Peyer's patch (tissue), 4 donors: ENCODE measurements at regions not wholly inside any gene's neighbourhood (a gene's known extent, or its start where the extent isn't known, plus 50 kb on each side); places are given as distances from the start of the nearest gene placed in this dataset.

ENCODE experiments used
- DNase-seq, 3 donors: peaks; one replicate each; pipeline ENCODE4 v3.0.0-alpha.2; 2017 to 2019
- H3K27ac ChIP-seq, 4 donors: fragments of 200-600 bp; sonication (generic); one replicate each; pipeline ENCODE4 v1.5.1; 2016 to 2019
- H3K27me3 ChIP-seq, 2 donors: fragments of 200-600 bp; sonication (generic); one replicate each; pipeline ENCODE4 v1.5.1; 2019
- H3K36me3 ChIP-seq, 3 donors: fragments of 200-600 bp; sonication (generic); one replicate each; pipeline ENCODE4 v1.5.1; 2016 to 2019
- H3K4me1 ChIP-seq, 4 donors: fragments of 200-600 bp; sonication (generic); one replicate each; pipeline ENCODE4 v1.5.1; 2016 to 2019
- H3K4me3 ChIP-seq, 4 donors: fragments of 200-600 bp; sonication (generic); 1 replicate in 3 of 4; 2 replicates in 1 of 4; pipeline ENCODE4 v1.5.1; 2016 to 2019; ENCODE audit warnings: mild to moderate bottlenecking in 1 of 4
- H3K9me3 ChIP-seq, 4 donors: fragments of 200-600 bp; sonication (generic); one replicate each; pipeline ENCODE4 v1.5.1; 2016 to 2019; ENCODE audit warnings: mild to moderate bottlenecking in 1 of 4
- POLR2A ChIP-seq, 2 donors: fragments of 450-650 bp; IDR thresholded peaks; one replicate each; pipeline ENCODE4 v1.5.1; 2017; ENCODE audit warnings: antibody characterized with exemption in 2 of 2, mild to moderate bottlenecking in 2 of 2, moderate library complexity in 2 of 2
- TF ChIP-seq, protein P1 (sequence below), 6 experiments: fragments of 450-650 bp in 4 of 6; fragments of 200-600 bp in 2 of 6; sonication (generic) in 1 of 6; IDR thresholded peaks; one replicate each; pipeline ENCODE4 v1.5.1; 2017 to 2019; ENCODE audit warnings: antibody characterized with exemption in 6 of 6, mild to moderate bottlenecking in 3 of 6, moderate library complexity in 1 of 6

DNA sequence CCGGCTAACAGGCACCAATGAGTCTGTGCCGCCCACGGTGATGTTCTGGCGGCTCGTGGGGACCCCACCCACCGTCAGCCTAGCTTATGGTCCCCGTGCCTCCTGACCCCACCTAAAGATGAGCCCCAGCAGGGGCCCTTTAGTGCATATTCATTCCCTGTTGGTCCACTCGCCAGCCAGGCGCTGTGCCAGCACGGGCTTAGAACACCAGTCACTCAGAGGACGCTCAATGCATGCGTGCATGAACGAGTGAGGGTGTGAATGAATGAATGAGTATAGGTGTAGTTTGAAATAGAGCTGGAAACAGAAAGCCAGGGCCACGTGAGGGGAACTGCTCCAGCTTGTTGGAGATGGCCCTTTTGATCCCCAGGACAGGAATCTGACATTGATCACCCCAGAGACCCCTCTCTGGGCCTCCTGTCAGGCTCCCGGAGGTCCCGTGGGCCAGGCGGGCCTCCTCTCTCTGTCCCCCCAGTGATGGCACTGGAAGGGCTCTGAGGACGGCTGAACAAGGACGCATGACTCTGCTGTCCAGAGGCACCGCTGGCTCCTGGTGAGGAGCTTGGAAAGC lies 193.9 kb upstream of the C14orf180 start:
- no peak overlapping the region for H3K4me3 ChIP-seq
- no peaks in the 10 kb centered on the region for H3K36me3 ChIP-seq
- H3K27me3 ChIP-seq, result no peaks in the 10 kb centered on the region
- TF ChIP-seq POLR2A (IDR thresholded peaks at IDR 0.05), result no peak
- DNase-seq, result peak in 2 of 3 donors; percentile 23 to 25
- no peak overlapping the region for H3K27ac ChIP-seq
- peaks cover 0 to 7% (median 0%) of the 10 kb centered on the region in 4 donors for H3K4me1 ChIP-seq
- H3K9me3 ChIP-seq, result peaks cover 0 to 4% (median 2%) of the 10 kb centered on the region in 4 donors

GRCh38 chr14:104386151-104386841 lies 193.3 kb upstream of the C14orf180 start:
- H3K36me3 ChIP-seq, result no peaks in the 10 kb centered on the region
- peaks cover 0 to 7% (median 0%) of the 10 kb centered on the region in 4 donors for H3K4me1 ChIP-seq
- TF ChIP-seq, protein P1, sequence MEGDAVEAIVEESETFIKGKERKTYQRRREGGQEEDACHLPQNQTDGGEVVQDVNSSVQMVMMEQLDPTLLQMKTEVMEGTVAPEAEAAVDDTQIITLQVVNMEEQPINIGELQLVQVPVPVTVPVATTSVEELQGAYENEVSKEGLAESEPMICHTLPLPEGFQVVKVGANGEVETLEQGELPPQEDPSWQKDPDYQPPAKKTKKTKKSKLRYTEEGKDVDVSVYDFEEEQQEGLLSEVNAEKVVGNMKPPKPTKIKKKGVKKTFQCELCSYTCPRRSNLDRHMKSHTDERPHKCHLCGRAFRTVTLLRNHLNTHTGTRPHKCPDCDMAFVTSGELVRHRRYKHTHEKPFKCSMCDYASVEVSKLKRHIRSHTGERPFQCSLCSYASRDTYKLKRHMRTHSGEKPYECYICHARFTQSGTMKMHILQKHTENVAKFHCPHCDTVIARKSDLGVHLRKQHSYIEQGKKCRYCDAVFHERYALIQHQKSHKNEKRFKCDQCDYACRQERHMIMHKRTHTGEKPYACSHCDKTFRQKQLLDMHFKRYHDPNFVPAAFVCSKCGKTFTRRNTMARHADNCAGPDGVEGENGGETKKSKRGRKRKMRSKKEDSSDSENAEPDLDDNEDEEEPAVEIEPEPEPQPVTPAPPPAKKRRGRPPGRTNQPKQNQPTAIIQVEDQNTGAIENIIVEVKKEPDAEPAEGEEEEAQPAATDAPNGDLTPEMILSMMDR (IDR thresholded peaks at IDR 0.05), result no peak
- TF ChIP-seq POLR2A (IDR thresholded peaks at IDR 0.05), result no peak
- peaks cover 0 to under 1% (median 0%) of the 10 kb centered on the region in 4 donors for H3K9me3 ChIP-seq
- peak in 2 of 3 donors; percentile 25 to 41 for DNase-seq
- no peak overlapping the region for H3K4me3 ChIP-seq
- H3K27me3 ChIP-seq, result no peaks in the 10 kb centered on the region
- no peak overlapping the region for H3K27ac ChIP-seq

DNA sequence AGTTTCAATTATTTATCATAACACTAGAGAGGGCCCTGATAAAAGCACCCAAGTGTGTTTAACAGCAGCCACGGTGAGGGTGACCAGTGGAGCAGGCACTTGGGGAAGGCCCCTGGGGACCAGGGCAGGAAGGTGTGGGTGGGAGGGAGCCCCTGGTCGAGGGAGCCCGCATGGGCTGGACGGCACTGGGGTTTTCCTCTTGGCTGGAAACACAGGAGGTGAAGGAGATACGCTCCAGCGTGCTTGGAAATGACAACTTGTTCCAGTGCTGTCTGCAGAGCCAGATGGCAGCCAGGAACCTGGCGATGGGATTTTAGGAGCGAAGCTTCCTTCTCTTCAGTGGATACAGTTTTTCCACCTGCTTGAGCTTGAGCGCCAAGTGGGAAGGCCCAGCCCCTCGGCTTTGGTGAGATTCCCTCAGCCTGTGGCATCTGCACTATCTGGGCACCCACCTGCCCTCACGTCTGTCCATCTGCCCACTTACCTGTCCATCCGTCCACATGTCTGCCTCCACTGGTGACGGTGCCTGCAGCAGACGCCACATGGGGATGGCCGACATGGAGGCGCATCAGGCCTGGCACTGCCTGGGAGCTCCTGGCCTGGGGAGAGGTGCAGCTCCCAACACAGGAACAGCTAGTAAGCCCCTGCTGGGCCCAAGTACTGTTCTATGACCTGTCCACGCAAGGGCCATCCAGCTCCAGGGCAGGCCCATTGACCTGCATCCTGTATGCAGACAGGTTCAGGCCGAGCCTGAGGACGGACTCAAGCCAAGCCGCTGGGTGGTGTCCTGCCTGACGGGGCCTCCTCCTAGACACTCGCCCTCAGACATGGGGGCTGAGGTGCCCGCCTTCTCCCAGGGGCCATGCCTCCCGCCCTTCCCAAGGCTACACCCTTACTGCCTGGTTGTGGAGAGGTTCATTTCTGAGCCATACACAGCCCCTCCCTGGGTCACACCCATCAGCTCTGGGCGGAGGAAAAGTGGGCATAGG lies 192.2 kb upstream of the C14orf180 start:
- TF ChIP-seq, protein P1 (IDR thresholded peaks at IDR 0.05), result no peak
- TF ChIP-seq POLR2A (IDR thresholded peaks at IDR 0.05), result no peak
- Histone ChIP-seq H3K27ac (no peak overlapping the region), H3K4me3 (no peak overlapping the region), H3K27me3 (no peaks in the 10 kb centered on the region), H3K36me3 (no peaks in the 10 kb centered on the region), H3K9me3 (no peaks in the 10 kb centered on the region), H3K4me1 (peaks cover 0 to 12% (median 0%) of the 10 kb centered on the region in 4 donors)
- peak in 2 of 3 donors; percentile 22 to 47 for DNase-seq

DNA sequence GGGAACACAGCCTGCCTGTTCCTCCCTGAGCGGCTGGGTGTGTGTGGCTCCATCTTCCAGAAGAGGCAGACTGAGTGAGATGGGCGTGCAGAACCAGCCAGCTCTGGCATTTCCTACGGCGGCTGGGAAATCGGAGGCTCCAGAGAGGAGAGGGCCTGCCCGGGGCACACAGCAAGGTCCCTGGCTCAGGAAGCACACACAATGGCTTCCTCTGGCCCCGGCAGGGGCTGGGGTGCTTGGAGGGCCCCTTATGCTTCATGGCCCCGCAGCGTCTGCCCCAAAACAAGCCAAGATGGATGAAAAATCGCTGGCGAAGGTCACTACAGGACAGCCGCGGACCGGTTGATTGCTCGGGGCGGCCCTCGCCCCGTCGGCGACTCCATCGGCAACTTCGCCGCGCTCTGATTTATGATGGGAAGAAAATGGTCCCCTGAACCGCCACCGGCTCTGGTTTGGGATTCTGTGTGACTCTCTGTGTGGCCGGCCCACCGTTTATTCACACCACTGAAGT lies 191.5 kb upstream of the C14orf180 start:
- H3K4me1 ChIP-seq, result peaks cover 0 to 19% (median 0%) of the 10 kb centered on the region in 4 donors
- peak; percentile 13 to 39 (median 32) for DNase-seq
- H3K9me3 ChIP-seq, result no peaks in the 10 kb centered on the region
- no peak for TF ChIP-seq POLR2A (IDR thresholded peaks at IDR 0.05)
- TF ChIP-seq, protein P1 (IDR thresholded peaks at IDR 0.05), result no peak
- H3K4me3 ChIP-seq, result no peak overlapping the region
- H3K36me3 ChIP-seq, result no peaks in the 10 kb centered on the region
- H3K27me3 ChIP-seq, result no peaks in the 10 kb centered on the region
- H3K27ac ChIP-seq, result no peak overlapping the region

DNA sequence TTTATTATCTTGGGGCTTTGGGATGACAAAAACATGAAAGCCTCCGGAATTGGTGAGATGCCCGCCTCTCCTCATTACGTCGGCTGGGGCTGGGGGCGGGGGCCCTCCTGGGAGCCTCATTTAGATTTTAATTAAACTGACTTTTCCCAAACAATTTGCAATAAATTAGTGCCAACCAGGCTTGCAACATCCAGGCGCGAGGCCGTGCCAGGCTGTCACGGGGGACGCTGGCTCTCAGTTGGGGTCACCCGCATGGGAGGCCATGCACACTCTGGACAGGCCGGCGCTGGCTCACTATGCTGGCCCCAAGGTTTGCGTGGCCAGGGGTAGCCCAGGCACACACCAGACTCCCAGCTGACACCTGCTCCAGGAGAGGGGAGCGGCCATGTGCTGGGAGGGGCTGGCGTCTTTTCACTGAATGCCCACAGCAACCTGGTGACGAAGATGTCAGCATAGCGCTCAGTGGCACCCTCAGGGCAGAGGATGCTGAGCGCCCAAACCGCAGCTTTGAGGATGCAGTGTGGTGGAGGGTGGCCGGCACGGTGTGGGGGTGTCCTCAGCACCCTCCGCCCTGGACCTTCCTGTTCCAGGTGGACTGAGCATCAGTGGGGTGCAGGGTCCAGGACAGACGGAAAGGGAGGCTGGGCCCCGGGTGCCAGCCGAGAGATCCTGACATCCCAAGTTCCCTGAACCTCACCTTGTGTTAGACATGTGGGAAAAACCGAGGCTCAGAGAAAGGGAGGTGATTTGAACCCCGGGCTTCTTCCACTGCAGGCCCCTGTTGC lies 190.8 kb upstream of the C14orf180 start:
- TF ChIP-seq, protein P1 (IDR thresholded peaks at IDR 0.05), result no peak
- TF ChIP-seq POLR2A (IDR thresholded peaks at IDR 0.05), result no peak
- Histone ChIP-seq H3K9me3 (no peaks in the 10 kb centered on the region), H3K27me3 (no peaks in the 10 kb centered on the region), H3K4me3 (no peak overlapping the region), H3K36me3 (no peaks in the 10 kb centered on the region), H3K27ac (no peak overlapping the region), H3K4me1 (peaks cover 0 to 26% (median 0%) of the 10 kb centered on the region in 4 donors)
- peak in 2 of 3 donors; percentile 15 to 38 for DNase-seq
